A673 (cell line): ENCODE measurements at regions not wholly inside any gene's neighbourhood (a gene's known extent, or its start where the extent isn't known, plus 50 kb on each side); places are given as distances from the start of the nearest gene placed in this dataset.

Experiments
- BruUV-seq: library from RNA; stranded (reverse); fragments of 400-500 nt; replicated peaks from 2 replicates; lab custom pipeline; 2021; lab: Mats Ljungman, UMichigan
- CTCF ChIA-PET: fragments of 300-600 bp; sonication (Branson Sonifier 250); formaldehyde crosslinking; loops from one replicate; lab custom pipeline; 2022; ENCODE audit warnings: antibody characterized with exemption; lab: Charles Lee
- POLR2A ChIA-PET: fragments of 300-600 bp; sonication (Branson Sonifier 250); formaldehyde crosslinking; loops from one replicate; lab custom pipeline; 2022; ENCODE audit warnings: antibody characterized with exemption; ENCODE audit not compliant: low non-redundant PET; lab: Charles Lee
- DNase-seq: peaks from one replicate; pipeline ENCODE4 v3.0.0-alpha.2; 2015; ENCODE audit warnings: low spot score
- H3K27ac ChIP-seq: fragments of 200-600 bp; sonication (generic); 2 replicates; pipeline ENCODE4 v1.5.1; 2016; ENCODE audit warnings: mixed run types, low read depth, mild to moderate bottlenecking, mixed read lengths, antibody characterized with exemption, low read length; ENCODE audit not compliant: poor library complexity, severe bottlenecking
- H3K27me3 ChIP-seq: fragments of 200-600 bp; sonication (generic); replicated peaks from 2 replicates; pipeline ENCODE4 v1.6.1; 2017; ENCODE audit warnings: mixed run types, low read depth, mild to moderate bottlenecking, mixed read lengths, antibody characterized with exemption, low read length; ENCODE audit not compliant: insufficient read depth, poor library complexity
- H3K36me3 ChIP-seq: fragments of 200-600 bp; sonication (generic); 2 replicates; pipeline ENCODE4 v1.6.1; 2016; ENCODE audit warnings: mixed run types, mild to moderate bottlenecking, mixed read lengths, antibody characterized with exemption, low read length; ENCODE audit not compliant: insufficient read depth, poor library complexity, severe bottlenecking
- H3K4me1 ChIP-seq: fragments of 200-600 bp; sonication (generic); 2 replicates; pipeline ENCODE4 v1.6.1; 2017; ENCODE audit warnings: mixed run types, mild to moderate bottlenecking, mixed read lengths, antibody characterized with exemption, low read length; ENCODE audit not compliant: insufficient read depth, poor library complexity, severe bottlenecking
- H3K4me3 ChIP-seq: fragments of 200-600 bp; sonication (generic); 2 replicates; pipeline ENCODE4 v1.5.1; 2016; ENCODE audit warnings: low read depth, mixed run types, mild to moderate bottlenecking, mixed read lengths, low read length; ENCODE audit not compliant: poor library complexity, severe bottlenecking
- H3K9me3 ChIP-seq: fragments of 200-600 bp; sonication (generic); 2 replicates; pipeline ENCODE4 v1.6.1; 2016; ENCODE audit warnings: mixed run types, low read depth, mild to moderate bottlenecking, mixed read lengths, antibody characterized with exemption, low read length; ENCODE audit not compliant: poor library complexity, severe bottlenecking
- EZH2 ChIP-seq: fragments of 200-600 bp; sonication (generic); IDR thresholded peaks from 2 replicates; pipeline ENCODE4 v1.6.1; 2017; ENCODE audit warnings: borderline replicate concordance, low read depth, mild to moderate bottlenecking, mixed read lengths, antibody characterized with exemption, low read length; ENCODE audit not compliant: poor library complexity, severe bottlenecking
- intact Hi-C: fragments of 100-400 bp; cut with micrococcal nuclease; formaldehyde crosslinking; loops from one replicate; pipeline ENCODE4 v1.10.0; 2022; ENCODE audit not compliant: unreplicated experiment
- TF ChIP-seq, protein P1 (sequence below): fragments of 300-800, 200-600 bp; sonication (generic); conservative IDR thresholded peaks from 2 replicates; pipeline ENCODE4 v1.5.1; 2017; ENCODE audit warnings: low read depth, mild to moderate bottlenecking, antibody characterized with exemption, low read length, moderate library complexity, mixed read lengths

DNA sequence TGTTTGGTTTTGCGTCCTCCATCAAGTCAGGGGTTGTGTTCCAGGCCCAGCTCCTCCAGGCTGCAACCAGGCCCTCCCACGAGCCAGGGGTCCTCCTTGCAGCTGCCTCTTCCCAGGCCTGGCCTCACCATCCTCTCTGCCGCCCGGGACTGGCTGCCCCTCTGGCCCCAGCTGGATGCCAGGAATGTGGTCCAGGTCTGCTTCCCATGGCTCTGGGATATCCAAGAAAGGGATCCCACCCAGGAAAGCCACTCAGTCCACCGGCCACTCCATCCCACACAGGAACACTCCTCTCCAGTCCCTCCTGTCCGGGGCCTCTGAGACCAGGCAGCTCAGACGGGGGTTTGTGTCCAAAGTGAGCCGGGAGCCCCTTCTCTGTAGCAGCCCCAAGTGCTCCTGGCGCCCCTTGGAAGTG lies 336.4 kb downstream of the BRD1 start:
- Histone ChIP-seq H3K9me3 (no peaks in the 10 kb centered on the region), H3K27me3 (no peaks in the 10 kb centered on the region), H3K4me1 (peaks cover 21% of the 10 kb centered on the region), H3K36me3 (no peaks in the 10 kb centered on the region), H3K4me3 (no peak overlapping the region), H3K27ac (no peak overlapping the region)
- ChIA-PET POLR2A (no interaction called here), CTCF (no interaction called here)
- no peak for DNase-seq
- no TSS peak for BruUV-seq
- TF ChIP-seq EZH2 = no peak
- TF ChIP-seq, protein P1, sequence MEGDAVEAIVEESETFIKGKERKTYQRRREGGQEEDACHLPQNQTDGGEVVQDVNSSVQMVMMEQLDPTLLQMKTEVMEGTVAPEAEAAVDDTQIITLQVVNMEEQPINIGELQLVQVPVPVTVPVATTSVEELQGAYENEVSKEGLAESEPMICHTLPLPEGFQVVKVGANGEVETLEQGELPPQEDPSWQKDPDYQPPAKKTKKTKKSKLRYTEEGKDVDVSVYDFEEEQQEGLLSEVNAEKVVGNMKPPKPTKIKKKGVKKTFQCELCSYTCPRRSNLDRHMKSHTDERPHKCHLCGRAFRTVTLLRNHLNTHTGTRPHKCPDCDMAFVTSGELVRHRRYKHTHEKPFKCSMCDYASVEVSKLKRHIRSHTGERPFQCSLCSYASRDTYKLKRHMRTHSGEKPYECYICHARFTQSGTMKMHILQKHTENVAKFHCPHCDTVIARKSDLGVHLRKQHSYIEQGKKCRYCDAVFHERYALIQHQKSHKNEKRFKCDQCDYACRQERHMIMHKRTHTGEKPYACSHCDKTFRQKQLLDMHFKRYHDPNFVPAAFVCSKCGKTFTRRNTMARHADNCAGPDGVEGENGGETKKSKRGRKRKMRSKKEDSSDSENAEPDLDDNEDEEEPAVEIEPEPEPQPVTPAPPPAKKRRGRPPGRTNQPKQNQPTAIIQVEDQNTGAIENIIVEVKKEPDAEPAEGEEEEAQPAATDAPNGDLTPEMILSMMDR = no peak
- intact Hi-C loops = no loop called here

DNA sequence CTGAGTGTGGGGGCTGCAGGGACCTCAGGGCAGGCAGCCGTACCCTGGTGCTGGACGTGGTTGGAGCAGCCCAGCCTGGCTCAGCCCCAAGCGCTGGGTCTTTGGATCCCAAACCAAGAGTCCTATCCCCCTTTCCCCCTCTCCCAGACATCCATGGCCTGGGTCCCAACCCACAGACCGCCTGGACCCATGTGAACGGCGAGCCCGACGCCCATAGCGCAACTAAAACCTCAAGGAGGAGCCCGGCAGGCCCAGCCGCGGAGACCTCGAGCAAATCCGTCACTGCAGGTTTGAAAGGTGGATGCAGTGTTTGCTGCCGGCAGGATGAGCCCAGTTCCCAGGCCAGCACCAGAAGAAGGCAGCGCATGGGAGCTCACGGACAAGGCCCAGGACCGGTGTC lies 337.0 kb downstream of the BRD1 start:
- intact Hi-C loops = no loop called here
- no peaks in the 10 kb centered on the region for H3K9me3 ChIP-seq
- peaks cover 26% of the 10 kb centered on the region for H3K4me1 ChIP-seq
- ChIA-PET CTCF (no interaction called here), POLR2A (no interaction called here)
- no peak overlapping the region for H3K27ac ChIP-seq
- no peak for DNase-seq
- no peak overlapping the region for H3K4me3 ChIP-seq
- no peaks in the 10 kb centered on the region for H3K27me3 ChIP-seq
- TF ChIP-seq EZH2 = no peak
- TF ChIP-seq, protein P1 = no peak
- BruUV-seq = no TSS peak
- H3K36me3 ChIP-seq = no peaks in the 10 kb centered on the region

DNA sequence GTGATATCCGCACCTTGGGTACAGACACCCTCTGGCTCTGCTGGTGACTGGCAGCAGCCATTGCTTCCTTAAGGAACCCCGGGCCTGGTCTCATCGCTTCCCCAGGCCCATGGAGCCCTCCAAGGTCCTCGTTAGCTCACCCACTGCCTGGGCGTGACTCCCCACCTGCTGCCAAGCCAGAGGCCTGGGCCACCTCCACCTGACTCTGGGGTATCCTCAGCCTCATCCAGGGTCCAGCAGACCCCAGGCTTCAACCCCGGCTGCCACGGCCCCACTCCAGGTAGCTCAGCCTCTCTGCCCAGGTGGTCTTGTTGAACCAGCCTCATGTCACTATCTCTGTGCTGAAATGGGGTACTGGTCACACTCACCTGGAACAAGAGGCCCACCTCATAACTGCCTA lies 337.9 kb downstream of the BRD1 start:
- intact Hi-C loops = no loop called here
- no peaks in the 10 kb centered on the region for H3K27me3 ChIP-seq
- POLR2A ChIA-PET = no interaction called here
- no peaks in the 10 kb centered on the region for H3K9me3 ChIP-seq
- H3K36me3 ChIP-seq = no peaks in the 10 kb centered on the region
- CTCF ChIA-PET = no interaction called here
- TF ChIP-seq, protein P1 = no peak
- TF ChIP-seq EZH2 = no peak
- no peak overlapping the region for H3K4me3 ChIP-seq
- no peak overlapping the region for H3K27ac ChIP-seq
- no peak for DNase-seq
- H3K4me1 ChIP-seq = peaks cover 35% of the 10 kb centered on the region
- no TSS peak for BruUV-seq
